ENCODE measurements at regions not wholly inside any gene's neighbourhood (a gene's known extent, or its start where the extent isn't known, plus 50 kb on each side); places are given as distances from the start of the nearest gene placed in this dataset.

- no peak for TF ChIP-seq STAT6 (CRISPR knock-in tag; conservative IDR thresholded peaks at IDR 0.05; ENCODE audit: low read depth)
- no peak for TF ChIP-seq USF1 (CRISPR knock-in tag; IDR thresholded peaks at IDR 0.05)
- TF ChIP-seq RELA (CRISPR knock-in tag; IDR thresholded peaks at IDR 0.05; ENCODE audit: borderline replicate concordance) = no peak
- TF ChIP-seq GTF2I (CRISPR knock-in tag; conservative IDR thresholded peaks at IDR 0.05) = no peak
- no peak for TF ChIP-seq CTCF (IDR thresholded peaks at IDR 0.05)
- TF ChIP-seq NR2C2 (CRISPR knock-in tag; IDR thresholded peaks at IDR 0.05) = no peak
- TF ChIP-seq CDX4 (CRISPR knock-in tag; IDR thresholded peaks at IDR 0.05; ENCODE audit: borderline replicate concordance) = no peak
- TF ChIP-seq NFE2L1 (CRISPR knock-in tag; IDR thresholded peaks at IDR 0.05) = no peak
- TF ChIP-seq KAT7 (CRISPR knock-in tag; IDR thresholded peaks at IDR 0.05; ENCODE audit: borderline replicate concordance) = no peak
- no peak for TF ChIP-seq ZNF425 (CRISPR knock-in tag; conservative IDR thresholded peaks at IDR 0.05)
- TF ChIP-seq ZNF512 (CRISPR knock-in tag; IDR thresholded peaks at IDR 0.05; ENCODE audit: borderline replicate concordance) = no peak
These were observed 91.1 kb downstream of the OR13A1 start (continued) for GRCh38 chr10:45224219-45224841.

- ATAC-seq (no peak), DNase-seq (ENCODE audit: low spot score) (no peak)
- Mint-ChIP-seq H3K4me3 (no peak overlapping the region), H3K4me1 (no peaks in the 10 kb centered on the region), H3K9me3 (peaks cover 23% of the 10 kb centered on the region), H3K36me3 (peaks cover 21% of the 10 kb centered on the region), H3K27me3 (ENCODE audit: low read depth) (peaks cover 4% of the 10 kb centered on the region; the same call in 1 of the 2 replicates), H3K27ac (no peak overlapping the region)
- TF ChIP-seq TEAD4 (CRISPR knock-in tag; IDR thresholded peaks at IDR 0.05) (no peak), GRHL2 (CRISPR knock-in tag; IDR thresholded peaks at IDR 0.05; ENCODE audit: insufficient replicate concordance, severe bottlenecking) (no peak), ATF6 (CRISPR knock-in tag; IDR thresholded peaks at IDR 0.05) (no peak), ZNF219 (CRISPR knock-in tag; IDR thresholded peaks at IDR 0.05; ENCODE audit: borderline replicate concordance) (no peak), ZNF263 (CRISPR knock-in tag; IDR thresholded peaks at IDR 0.05; ENCODE audit: low read depth) (no peak), TCF7 (CRISPR knock-in tag; IDR thresholded peaks at IDR 0.05; ENCODE audit: low read depth) (no peak), SMAD3 (CRISPR knock-in tag; IDR thresholded peaks at IDR 0.05; ENCODE audit: borderline replicate concordance) (no peak), ATF1 (CRISPR knock-in tag; IDR thresholded peaks at IDR 0.05) (no peak)
- POLR2A ChIA-PET = no interaction called here
- CTCF ChIA-PET = no interaction called here
These were observed 88.4 kb downstream of the OR13A1 start for GRCh38 chr10:45227042-45227441.
